K562 (cell line): ENCODE measurements at regions not wholly inside any gene's neighbourhood (a gene's known extent, or its start where the extent isn't known, plus 50 kb on each side); places are given as distances from the start of the nearest gene placed in this dataset.

Experiments used
- ATF2 ChIP-seq: sonication (generic); formaldehyde crosslinking; IDR thresholded peaks from 2 replicates; pipeline ENCODE4 v1.8.1; 2022; ENCODE audit warnings: missing genetic modification reagents
- ATF7 ChIP-seq: fragments of 450-650 bp; IDR thresholded peaks from 2 replicates; pipeline ENCODE4 v1.7.1; 2014; ENCODE audit warnings: mild to moderate bottlenecking, moderate library complexity
- CBX3 ChIP-seq, 2 experiments: IDR thresholded peaks; 1 replicate in 1 of 2; 2 replicates in 1 of 2; pipeline ENCODE4 v1.6.1; 2012; ENCODE audit warnings: inconsistent platforms in 2 of 2, low read length in 2 of 2, borderline replicate concordance in 1 of 2, control low read depth in 1 of 2
- CHD2 ChIP-seq: IDR thresholded peaks from 2 replicates; pipeline ENCODE4 v1.6.1; 2011; ENCODE audit warnings: low read depth, low read length
- CREM ChIP-seq: IDR thresholded peaks from 2 replicates; pipeline ENCODE4 v1.6.1; 2014; ENCODE audit warnings: antibody characterized with exemption, low read depth
- CTBP1 ChIP-seq: fragments of 450-650 bp; IDR thresholded peaks from 2 replicates; pipeline ENCODE4 v1.6.1; 2016; ENCODE audit warnings: borderline replicate concordance
- KDM4B ChIP-seq, 2 experiments: fragments of 450-650 bp in 1 of 2; sonication (generic) in 1 of 2; IDR thresholded peaks; 2 replicates each; pipeline ENCODE4 v1.6.1; 2016 to 2017; ENCODE audit warnings: borderline replicate concordance in 2 of 2, antibody characterized with exemption in 1 of 2, low read depth in 1 of 2, mild to moderate bottlenecking in 1 of 2
- MBD1 ChIP-seq: fragments of 250-450 bp; sonication (Bioruptor Pico); IDR thresholded peaks from 2 replicates; pipeline ENCODE4 v1.8.0; 2022; ENCODE audit warnings: inconsistent platforms
- PHB ChIP-seq: fragments of 250-450 bp; sonication (Bioruptor Pico); IDR thresholded peaks from 2 replicates; pipeline ENCODE4 v1.5.0; 2021
- PPARD ChIP-seq: fragments of 250-450 bp; sonication (Bioruptor Pico); IDR thresholded peaks from 2 replicates; pipeline ENCODE4 v1.8.0; 2022; ENCODE audit warnings: inconsistent platforms, mild to moderate bottlenecking, moderate library complexity
- PTBP1 ChIP-seq: fragments of 200-400 bp; formaldehyde crosslinking; IDR thresholded peaks from 2 replicates; pipeline ENCODE4 v1.6.1; 2017; ENCODE audit warnings: low read depth, low read length
- RAD51 ChIP-seq: fragments of 450-650 bp; IDR thresholded peaks from 2 replicates; pipeline ENCODE4 v1.7.1; 2016; ENCODE audit warnings: low read depth, mild to moderate bottlenecking, borderline replicate concordance
- RBM14 ChIP-seq: fragments of 200-400 bp; formaldehyde crosslinking; IDR thresholded peaks from 2 replicates; pipeline ENCODE4 v1.6.1; 2018; ENCODE audit warnings: low read depth, mild to moderate bottlenecking, low read length, moderate library complexity, borderline replicate concordance; ENCODE audit not compliant: insufficient read depth
- RBM15 ChIP-seq: fragments of 200-400 bp; formaldehyde crosslinking; IDR thresholded peaks from 2 replicates; pipeline ENCODE4 v1.6.1; 2018; ENCODE audit warnings: mild to moderate bottlenecking, low read length, moderate library complexity; ENCODE audit not compliant: insufficient read depth
- SIN3B ChIP-seq: fragments of 450-650 bp; IDR thresholded peaks from 2 replicates; pipeline ENCODE4 v1.6.1; 2017; ENCODE audit warnings: low read depth, mild to moderate bottlenecking, moderate library complexity
- ZBTB34 ChIP-seq: fragments of 250-450 bp; sonication (Bioruptor Pico); IDR thresholded peaks from 2 replicates; pipeline ENCODE4 v1.8.0; 2021; ENCODE audit warnings: mild to moderate bottlenecking, moderate library complexity
- ZBTB9 ChIP-seq: fragments of 450-650 bp; formaldehyde crosslinking; IDR thresholded peaks from 2 replicates; pipeline ENCODE4 v1.4.0; 2020; ENCODE audit warnings: mild to moderate bottlenecking, moderate library complexity
- ZNF586 ChIP-seq: fragments of 450-650 bp; formaldehyde crosslinking; conservative IDR thresholded peaks from 2 replicates; pipeline ENCODE4 v1.4.0; 2020; ENCODE audit warnings: mild to moderate bottlenecking, moderate library complexity
- TF ChIP-seq, protein P1 (sequence below): fragments of 450-650 bp; IDR thresholded peaks from 2 replicates; pipeline ENCODE4 v1.6.1; 2018; ENCODE audit warnings: mild to moderate bottlenecking, low read depth; ENCODE audit not compliant: partially characterized antibody
- TF ChIP-seq, protein P2 (sequence below), 2 experiments: fragments of 250-450 bp in 1 of 2; fragments of 450-650 bp in 1 of 2; sonication (Bioruptor Pico) in 1 of 2; IDR thresholded peaks; 2 replicates each; pipeline versions ENCODE4 v1.6.1 to v1.8.0; 2016 to 2021; ENCODE audit warnings: mild to moderate bottlenecking in 2 of 2, moderate library complexity in 2 of 2, missing compliant biosample characterization in 1 of 2, missing genetic modification characterization in 1 of 2
- TF ChIP-seq, protein P3 (sequence below): fragments of 250-450 bp; sonication (Bioruptor Pico); IDR thresholded peaks from 2 replicates; pipeline ENCODE4 v1.9.0; 2021; ENCODE audit warnings: mild to moderate bottlenecking

DNA sequence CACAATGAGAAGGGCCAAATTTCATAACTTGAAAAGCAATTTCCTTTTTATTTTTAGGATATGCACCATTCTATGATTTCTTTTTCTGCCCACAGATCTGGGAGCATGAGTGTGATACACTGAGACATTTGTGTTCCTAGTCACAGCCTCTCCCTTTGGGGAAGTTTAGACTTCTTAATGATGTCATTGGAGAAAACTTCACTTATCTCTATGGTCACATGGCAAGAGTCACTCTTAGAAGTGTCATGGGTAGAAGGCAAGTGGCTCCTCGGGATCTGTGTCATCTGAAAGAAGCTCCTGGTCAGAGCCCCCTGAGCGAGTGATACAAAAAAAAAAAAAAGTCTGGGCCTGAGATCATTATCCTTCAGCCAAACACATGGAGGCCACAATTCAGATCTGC is 62.5 kb upstream of the LGALSL start (continued):
- TF ChIP-seq MBD1 (CRISPR knock-in tag), result no peak
- peak; percentile 57; the same call in 1 of the 2 replicates for TF ChIP-seq RAD51
- TF ChIP-seq, protein P1, sequence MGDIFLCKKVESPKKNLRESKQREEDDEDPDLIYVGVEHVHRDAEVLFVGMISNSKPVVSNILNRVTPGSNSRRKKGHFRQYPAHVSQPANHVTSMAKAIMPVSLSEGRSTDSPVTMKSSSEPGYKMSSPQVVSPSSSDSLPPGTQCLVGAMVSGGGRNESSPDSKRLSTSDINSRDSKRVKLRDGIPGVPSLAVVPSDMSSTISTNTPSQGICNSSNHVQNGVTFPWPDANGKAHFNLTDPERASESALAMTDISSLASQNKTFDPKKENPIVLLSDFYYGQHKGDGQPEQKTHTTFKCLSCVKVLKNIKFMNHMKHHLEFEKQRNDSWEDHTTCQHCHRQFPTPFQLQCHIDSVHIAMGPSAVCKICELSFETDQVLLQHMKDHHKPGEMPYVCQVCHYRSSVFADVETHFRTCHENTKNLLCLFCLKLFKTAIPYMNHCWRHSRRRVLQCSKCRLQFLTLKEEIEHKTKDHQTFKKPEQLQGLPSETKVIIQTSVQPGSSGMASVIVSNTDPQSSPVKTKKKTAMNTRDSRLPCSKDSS, result no peak
- TF ChIP-seq ATF7, result peak; percentile 95
- no peak for TF ChIP-seq ZBTB34 (CRISPR knock-in tag)
- TF ChIP-seq, protein P2, sequence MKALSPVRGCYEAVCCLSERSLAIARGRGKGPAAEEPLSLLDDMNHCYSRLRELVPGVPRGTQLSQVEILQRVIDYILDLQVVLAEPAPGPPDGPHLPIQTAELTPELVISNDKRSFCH (CRISPR knock-in tag; IDR thresholded peaks at IDR 0.05), result no peak
- TF ChIP-seq, protein P2 (tag; IDR thresholded peaks at IDR 0.05), result no peak
- TF ChIP-seq CHD2, result no peak
- TF ChIP-seq CBX3 (IDR thresholded peaks at IDR 0.05; ENCODE audit: borderline replicate concordance in 1 of 2, low read length in 2 of 2), result no peak
- no peak for TF ChIP-seq ZBTB9
- TF ChIP-seq PTBP1, result no peak
- TF ChIP-seq RBM15, result no peak
- no peak for TF ChIP-seq PHB
- TF ChIP-seq ZNF586 (CRISPR knock-in tag), result no peak
- TF ChIP-seq CREM, result peak; percentile 25; the same call in 1 of the 2 replicates
- TF ChIP-seq SIN3B, result no peak
- TF ChIP-seq RBM14, result no peak
- no peak for TF ChIP-seq ATF2 (CRISPR knock-in tag)
- no peak for TF ChIP-seq PPARD (CRISPR knock-in tag)
- no peak for TF ChIP-seq KDM4B (IDR thresholded peaks at IDR 0.05; ENCODE audit: borderline replicate concordance in 2 of 2, low read depth in 1 of 2)
- TF ChIP-seq, protein P3, sequence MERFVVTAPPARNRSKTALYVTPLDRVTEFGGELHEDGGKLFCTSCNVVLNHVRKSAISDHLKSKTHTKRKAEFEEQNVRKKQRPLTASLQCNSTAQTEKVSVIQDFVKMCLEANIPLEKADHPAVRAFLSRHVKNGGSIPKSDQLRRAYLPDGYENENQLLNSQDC (CRISPR knock-in tag), result no peak
- no peak for TF ChIP-seq CTBP1
